ENCODE measurements at regions not wholly inside any gene's neighbourhood (a gene's known extent, or its start where the extent isn't known, plus 50 kb on each side); places are given as distances from the start of the nearest gene placed in this dataset.
"Not testable (repeated sequence)": the region's sequence is repeated elsewhere in the genome, so short reads cannot be mapped to it uniquely, and the experiment has no call there.

- H3K27me3 Mint-ChIP-seq (ENCODE audit: low read depth, unreplicated experiment): no peaks in the 10 kb centered on the region
- no peaks in the 10 kb centered on the region for H4K20me1 ChIP-seq (ENCODE audit: insufficient read depth, low read length)
- H3K4me1 ChIP-seq (ENCODE audit: insufficient read depth, low read length): peaks cover 29% of the 10 kb centered on the region
- no peak for FAIRE-seq
- no peaks in the 10 kb centered on the region for H3K36me3 ChIP-seq (ENCODE audit: insufficient read depth, low read length)
- H3K4me3 ChIP-seq (ENCODE audit: insufficient read depth, low read depth, low read length): peak overlapping the region; percentile 11
- H3K36me3 Mint-ChIP-seq (ENCODE audit: low read depth, unreplicated experiment): no peaks in the 10 kb centered on the region
- peak overlapping the region; percentile 95 for H3K27ac Mint-ChIP-seq (ENCODE audit: unreplicated experiment)
- no peak overlapping the region for H2AFZ ChIP-seq (ENCODE audit: low read depth, low read length)
- TF ChIP-seq, protein P1, sequence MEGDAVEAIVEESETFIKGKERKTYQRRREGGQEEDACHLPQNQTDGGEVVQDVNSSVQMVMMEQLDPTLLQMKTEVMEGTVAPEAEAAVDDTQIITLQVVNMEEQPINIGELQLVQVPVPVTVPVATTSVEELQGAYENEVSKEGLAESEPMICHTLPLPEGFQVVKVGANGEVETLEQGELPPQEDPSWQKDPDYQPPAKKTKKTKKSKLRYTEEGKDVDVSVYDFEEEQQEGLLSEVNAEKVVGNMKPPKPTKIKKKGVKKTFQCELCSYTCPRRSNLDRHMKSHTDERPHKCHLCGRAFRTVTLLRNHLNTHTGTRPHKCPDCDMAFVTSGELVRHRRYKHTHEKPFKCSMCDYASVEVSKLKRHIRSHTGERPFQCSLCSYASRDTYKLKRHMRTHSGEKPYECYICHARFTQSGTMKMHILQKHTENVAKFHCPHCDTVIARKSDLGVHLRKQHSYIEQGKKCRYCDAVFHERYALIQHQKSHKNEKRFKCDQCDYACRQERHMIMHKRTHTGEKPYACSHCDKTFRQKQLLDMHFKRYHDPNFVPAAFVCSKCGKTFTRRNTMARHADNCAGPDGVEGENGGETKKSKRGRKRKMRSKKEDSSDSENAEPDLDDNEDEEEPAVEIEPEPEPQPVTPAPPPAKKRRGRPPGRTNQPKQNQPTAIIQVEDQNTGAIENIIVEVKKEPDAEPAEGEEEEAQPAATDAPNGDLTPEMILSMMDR (IDR thresholded peaks at IDR 0.05; ENCODE audit: insufficient read depth, low read depth, low read length): no peak
- H3K9me3 Mint-ChIP-seq (ENCODE audit: unreplicated experiment): peaks cover 2% of the 10 kb centered on the region
- peak; percentile 90 for DNase-seq (ENCODE audit: low read depth)
- no peaks in the 10 kb centered on the region for H3K9me3 ChIP-seq (ENCODE audit: insufficient read depth, low read depth, low read length)
- H3K4me2 ChIP-seq (ENCODE audit: low read length): peak overlapping the region; percentile 71
- peak overlapping the region; percentile 67 for H3K27ac ChIP-seq (ENCODE audit: low read depth, low read length)
- H3K27me3 ChIP-seq (ENCODE audit: insufficient read depth, low read length): no peaks in the 10 kb centered on the region
- no peaks in the 10 kb centered on the region for H3K79me2 ChIP-seq (ENCODE audit: insufficient read depth, low read length)
- H3K9ac ChIP-seq (ENCODE audit: low read length): peak overlapping the region; percentile 29
- peak overlapping the region; percentile 52 for H3K4me3 Mint-ChIP-seq (ENCODE audit: unreplicated experiment)
- peaks cover 10% of the 10 kb centered on the region for H3K4me1 Mint-ChIP-seq (ENCODE audit: low read depth, unreplicated experiment)
Observed at GRCh38 chr2:6186332-6187151, 494.4 kb downstream of the SOX11 start.

- H3K4me3 Mint-ChIP-seq (ENCODE audit: unreplicated experiment): no peak overlapping the region
- H3K9me3 Mint-ChIP-seq (ENCODE audit: unreplicated experiment): peaks cover 6% of the 10 kb centered on the region
- H4K20me1 ChIP-seq (ENCODE audit: insufficient read depth, low read length): no peaks in the 10 kb centered on the region
- no peak overlapping the region for H3K9ac ChIP-seq (ENCODE audit: low read length)
- no peak overlapping the region for H2AFZ ChIP-seq (ENCODE audit: low read depth, low read length)
- H3K27ac ChIP-seq (ENCODE audit: low read depth, low read length): no peak overlapping the region
- TF ChIP-seq EZH2 (IDR thresholded peaks at IDR 0.05; ENCODE audit: insufficient read depth, low read length): no peak
- TF ChIP-seq, protein P1 (IDR thresholded peaks at IDR 0.05; ENCODE audit: insufficient read depth, low read depth, low read length): no peak
- H3K4me1 Mint-ChIP-seq (ENCODE audit: low read depth, unreplicated experiment): no peaks in the 10 kb centered on the region
- no peaks in the 10 kb centered on the region for H3K27me3 Mint-ChIP-seq (ENCODE audit: low read depth, unreplicated experiment)
- H3K4me2 ChIP-seq (ENCODE audit: low read length): no peak overlapping the region
- no peak overlapping the region for H3K4me3 ChIP-seq (ENCODE audit: insufficient read depth, low read depth, low read length)
- FAIRE-seq (no peak), DNase-seq (ENCODE audit: low read depth) (no peak)
- no peaks in the 10 kb centered on the region for H3K36me3 ChIP-seq (ENCODE audit: insufficient read depth, low read length)
- H3K4me1 ChIP-seq (ENCODE audit: insufficient read depth, low read length): no peaks in the 10 kb centered on the region
- no peaks in the 10 kb centered on the region for H3K79me2 ChIP-seq (ENCODE audit: insufficient read depth, low read length)
- H3K27ac Mint-ChIP-seq (ENCODE audit: unreplicated experiment): no peak overlapping the region
- H3K36me3 Mint-ChIP-seq (ENCODE audit: low read depth, unreplicated experiment): no peaks in the 10 kb centered on the region
- H3K27me3 ChIP-seq (ENCODE audit: insufficient read depth, low read length): no peaks in the 10 kb centered on the region
- H3K9me3 ChIP-seq (ENCODE audit: insufficient read depth, low read depth, low read length): no peaks in the 10 kb centered on the region
Observed at GRCh38 chr2:6196449-6196848, 504.3 kb downstream of the SOX11 start.

DNA sequence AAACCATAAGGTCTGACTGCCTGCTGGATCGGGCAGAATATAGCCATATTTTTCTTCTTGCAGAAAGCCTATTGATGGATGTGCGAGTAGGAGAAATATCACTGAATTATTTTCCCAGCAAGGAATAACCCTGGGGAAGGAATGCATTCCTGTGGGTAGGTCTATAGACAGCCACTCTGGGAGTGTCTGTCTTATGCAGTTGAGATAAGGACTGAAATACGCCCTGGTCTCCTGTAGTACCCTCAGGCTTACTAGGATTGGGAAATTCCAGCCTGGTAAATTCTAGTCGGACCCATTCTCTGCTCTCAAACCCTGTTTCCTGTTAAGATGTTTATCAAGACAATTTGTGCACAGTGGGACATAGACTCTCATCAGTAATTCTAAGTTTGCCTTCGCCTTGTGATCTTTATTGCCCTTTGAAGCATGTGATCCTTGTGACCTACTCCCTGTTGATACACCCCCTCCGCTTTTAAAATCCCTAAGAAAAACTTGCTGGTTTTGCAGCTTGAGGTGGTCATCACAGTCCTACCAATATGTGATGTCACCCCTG, 506.3 kb downstream of the SOX11 start:
- not testable (repeated sequence) for H2AFZ ChIP-seq (ENCODE audit: low read depth, low read length); H3K9me3 ChIP-seq (ENCODE audit: insufficient read depth, low read depth, low read length); H3K36me3 Mint-ChIP-seq (ENCODE audit: low read depth, unreplicated experiment); H3K4me2 ChIP-seq (ENCODE audit: low read length); H3K9ac ChIP-seq (ENCODE audit: low read length); H3K4me1 ChIP-seq (ENCODE audit: insufficient read depth, low read length); H3K9me3 Mint-ChIP-seq (ENCODE audit: unreplicated experiment); H3K27me3 Mint-ChIP-seq (ENCODE audit: low read depth, unreplicated experiment); FAIRE-seq; H3K4me1 Mint-ChIP-seq (ENCODE audit: low read depth, unreplicated experiment); H3K79me2 ChIP-seq (ENCODE audit: insufficient read depth, low read length); H3K36me3 ChIP-seq (ENCODE audit: insufficient read depth, low read length); DNase-seq (ENCODE audit: low read depth); H4K20me1 ChIP-seq (ENCODE audit: insufficient read depth, low read length); H3K27ac Mint-ChIP-seq (ENCODE audit: unreplicated experiment); H3K27ac ChIP-seq (ENCODE audit: low read depth, low read length); H3K4me3 ChIP-seq (ENCODE audit: insufficient read depth, low read depth, low read length); H3K27me3 ChIP-seq (ENCODE audit: insufficient read depth, low read length); H3K4me3 Mint-ChIP-seq (ENCODE audit: unreplicated experiment)
